HepG2 (cell line): ENCODE measurements at regions not wholly inside any gene's neighbourhood (a gene's known extent, or its start where the extent isn't known, plus 50 kb on each side); places are given as distances from the start of the nearest gene placed in this dataset.

Experiments
- ATAC-seq: fragments of 200-7000 bp; cut with Tn5 transposase; 3 replicates; pipeline ENCODE4 v1.9.1; 2020; ENCODE audit warnings: mild to moderate bottlenecking, moderate library complexity
- BruUV-seq: library from RNA; stranded (reverse); fragments of 400-500 nt; replicated peaks from 2 replicates; lab custom pipeline; 2021; lab: Mats Ljungman, UMichigan
- CTCF ChIA-PET: fragments of 300-600 bp; formaldehyde crosslinking; extraction: SDS; loops from one replicate; lab custom pipeline; 2021; ENCODE audit warnings: low total read pairs, inconsistent platforms, low intra/inter-chr PET ratio; lab: Yijun Ruan, JAX
- POLR2A ChIA-PET: fragments of 350-600 bp; sonication (Branson Sonifier 250); formaldehyde crosslinking; loops from one replicate; lab custom pipeline; 2020; ENCODE audit warnings: antibody characterized with exemption, inconsistent platforms; lab: Yijun Ruan, JAX
- DNase-seq: peaks from one replicate; pipeline ENCODE4 v3.0.0-alpha.2; 2015; ENCODE audit warnings: low spot score
- FAIRE-seq: peaks from 3 replicates; lab custom pipeline; 2011; peaks lifted over from hg19 to GRCh38; lab: Jason Lieb, UNC
- H2AFZ ChIP-seq: one replicate; pipeline ENCODE4 v1.6.1; 2011; ENCODE audit warnings: low read length, inconsistent platforms
- H3K27ac ChIP-seq: fragments of 300-600 bp; 3 replicates; pipeline ENCODE4 v1.8.0; 2011; ENCODE audit warnings: mixed run types, mild to moderate bottlenecking, mixed read lengths, low read length, inconsistent platforms; ENCODE audit not compliant: insufficient read depth; ENCODE audit errors: extremely low read length
- H3K27me3 ChIP-seq, 2 experiments: fragments of 200-600 bp in 1 of 2; 2 replicates in 1 of 2; 3 replicates in 1 of 2; pipeline versions ENCODE4 v1.6.0 to v1.8.0; 2011; ENCODE audit warnings: low read length in 2 of 2, mild to moderate bottlenecking in 2 of 2, moderate library complexity in 2 of 2, inconsistent platforms in 1 of 2; ENCODE audit not compliant: insufficient read depth in 2 of 2, control insufficient read depth in 1 of 2
- H3K36me3 ChIP-seq, 2 experiments: fragments of 200-600 bp in 1 of 2; replicated peaks in 1 of 2; 2 replicates in 1 of 2; 3 replicates in 1 of 2; pipeline versions ENCODE4 v1.5.1 to v1.8.0; 2011; ENCODE audit warnings: low read length in 2 of 2, inconsistent platforms in 1 of 2; ENCODE audit not compliant: insufficient read depth in 2 of 2, control insufficient read depth in 1 of 2
- H3K4me1 ChIP-seq: 2 replicates; pipeline ENCODE4 v1.5.1; 2012; ENCODE audit warnings: low read length, inconsistent platforms; ENCODE audit not compliant: insufficient read depth
- H3K4me2 ChIP-seq: 2 replicates; pipeline ENCODE4 v1.6.0; 2011; ENCODE audit warnings: low read depth, low read length, inconsistent platforms
- H3K4me3 ChIP-seq, 3 experiments: fragments of 200-600 bp in 1 of 3; sonication (generic), shearing (Covaris generic) in 1 of 3; replicated peaks in 1 of 3; 2 replicates each; pipeline ENCODE4 v1.5.1; 2011 to 2016; ENCODE audit warnings: low read length in 3 of 3, inconsistent platforms in 2 of 3, low read depth in 2 of 3, mild to moderate bottlenecking in 2 of 3, control low read depth in 1 of 3, mixed read lengths in 1 of 3; ENCODE audit not compliant: insufficient read depth in 1 of 3
- H3K79me2 ChIP-seq: one replicate; pipeline ENCODE4 v1.6.1; 2011; ENCODE audit warnings: low read length, inconsistent platforms; ENCODE audit not compliant: insufficient read depth
- H3K9ac ChIP-seq: 2 replicates; pipeline ENCODE4 v1.6.0; 2011; ENCODE audit warnings: mild to moderate bottlenecking, low read depth, low read length, inconsistent platforms; ENCODE audit not compliant: insufficient read depth
- H3K9me3 ChIP-seq: 2 replicates; pipeline ENCODE4 v1.5.1; 2012; ENCODE audit warnings: mild to moderate bottlenecking, low read length
- H4K20me1 ChIP-seq: 2 replicates; pipeline ENCODE4 v1.6.0; 2011; ENCODE audit warnings: inconsistent platforms, mild to moderate bottlenecking, low read length, moderate library complexity; ENCODE audit not compliant: insufficient read depth
- ESRRA ChIP-seq: sonication (generic); formaldehyde crosslinking; IDR thresholded peaks from 2 replicates; pipeline ENCODE4 v1.5.1; 2020; ENCODE audit warnings: mild to moderate bottlenecking, low read depth, missing genetic modification reagents
- GMEB2 ChIP-seq: IDR thresholded peaks from 2 replicates; pipeline ENCODE4 v1.6.1; 2016; ENCODE audit warnings: missing biosample characterization, missing genetic modification reagents, low read depth
- HNF1B ChIP-seq: sonication (generic); formaldehyde crosslinking; IDR thresholded peaks from 2 replicates; pipeline ENCODE4 v1.5.1; 2020; ENCODE audit warnings: mild to moderate bottlenecking, moderate library complexity, missing genetic modification reagents
- MATR3 ChIP-seq: sonication (generic); formaldehyde crosslinking; IDR thresholded peaks from 2 replicates; pipeline ENCODE4 v1.4.0; 2020; ENCODE audit warnings: missing genetic modification reagents
- POLR2AphosphoS2 ChIP-seq: IDR thresholded peaks from 2 replicates; pipeline ENCODE4 v1.6.1; 2011; ENCODE audit warnings: low read depth, low read length, improper control_type of control experiment
- ZFY ChIP-seq: sonication (generic); formaldehyde crosslinking; IDR thresholded peaks from 2 replicates; pipeline ENCODE4 v1.4.0; 2020; ENCODE audit warnings: missing genetic modification reagents
- ZKSCAN8 ChIP-seq: IDR thresholded peaks from 2 replicates; pipeline ENCODE4 v1.6.1; 2016; ENCODE audit warnings: borderline replicate concordance, missing genetic modification reagents, missing compliant biosample characterization
- ZNF207 ChIP-seq: fragments of 450-650 bp; IDR thresholded peaks from 2 replicates; pipeline ENCODE4 v1.6.1; 2016; ENCODE audit warnings: antibody characterized with exemption, borderline replicate concordance
- ZNF317 ChIP-seq: sonication (generic); formaldehyde crosslinking; IDR thresholded peaks from 2 replicates; pipeline ENCODE4 v1.5.0; 2020; ENCODE audit warnings: mild to moderate bottlenecking, missing genetic modification reagents
- ZNF704 ChIP-seq: sonication (generic); formaldehyde crosslinking; IDR thresholded peaks from 2 replicates; pipeline ENCODE4 v1.8.1; 2023; ENCODE audit warnings: mild to moderate bottlenecking, inconsistent platforms, moderate library complexity, missing genetic modification reagents, borderline replicate concordance
- WGBS: methylation state at CpG from one replicate; pipeline ENCODE4 v1.1.6; 2017; ENCODE audit warnings: low lambda C conversion rate; 5-methylcytosine and 5-hydroxymethylcytosine counted together
- in situ Hi-C: cut with HindIII; loops from 2 replicates; pipeline ENCODE4 v1.10.0; 2017; ENCODE audit warnings: low pct_unique_long_range_greater_than_20kb; ENCODE audit not compliant: extremely low pct_ligation_motif_present
- intact Hi-C: fragments of 100-400 bp; cut with micrococcal nuclease; formaldehyde crosslinking; loops from one replicate; pipeline ENCODE4 v1.10.0; 2022; ENCODE audit not compliant: unreplicated experiment
- TF ChIP-seq, protein P1 (sequence below): sonication (generic); formaldehyde crosslinking; IDR thresholded peaks from 2 replicates; pipeline ENCODE4 v1.4.0; 2020; ENCODE audit warnings: missing genetic modification reagents, mild to moderate bottlenecking, borderline replicate concordance

- BruUV-seq: no TSS peak
- Histone ChIP-seq H3K36me3 (no peaks in the 10 kb centered on the region), H3K4me1 (no peaks in the 10 kb centered on the region), H4K20me1 (no peaks in the 10 kb centered on the region), H3K9ac (no peak overlapping the region), H3K27me3 (no peaks in the 10 kb centered on the region), H3K9me3 (no peaks in the 10 kb centered on the region), H3K79me2 (no peaks in the 10 kb centered on the region), H3K4me3 (no peak overlapping the region), H2AFZ (no peak overlapping the region), H3K4me2 (no peak overlapping the region), H3K27ac (no peak overlapping the region)
- FAIRE-seq (no peak), DNase-seq (no peak), ATAC-seq (no peak)
- ChIA-PET POLR2A (no interaction called here), CTCF (no interaction called here)
- intact Hi-C loops: no loop called here
- 2% methylated on average over 4 of the region's 4 CpGs for WGBS
- in situ Hi-C loops: no loop called here
- TF ChIP-seq ZNF207 (no peak), ZKSCAN8 (CRISPR knock-in tag) (no peak), POLR2AphosphoS2 (no peak), ZNF704 (no peak)
These were observed 317.0 kb upstream of the TMPO start for GRCh38 chr12:98198261-98198982.

DNA sequence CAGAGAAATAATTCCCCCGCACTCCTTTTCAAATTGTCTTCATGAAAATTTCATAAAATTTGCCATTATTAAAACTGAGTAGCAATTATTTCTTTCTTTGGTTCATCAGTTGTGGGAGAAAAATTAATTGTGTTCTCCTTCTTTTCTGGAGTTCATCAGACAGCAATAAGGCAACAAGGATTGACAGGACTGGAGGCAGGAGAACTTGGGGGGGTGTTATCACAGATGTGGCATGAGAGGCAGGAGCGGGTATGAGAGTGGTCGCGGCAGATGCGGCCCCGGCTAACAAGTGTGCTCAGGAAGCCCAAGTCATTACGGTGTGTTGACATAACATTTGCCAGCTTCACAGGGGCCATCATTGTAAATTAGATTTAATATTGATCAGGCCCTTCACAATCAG, 306.6 kb upstream of the TMPO start:
- Histone ChIP-seq H4K20me1 (no peaks in the 10 kb centered on the region), H3K4me2 (no peak overlapping the region), H3K4me1 (no peaks in the 10 kb centered on the region), H3K4me3 (no peak overlapping the region), H3K9me3 (no peaks in the 10 kb centered on the region), H3K36me3 (no peaks in the 10 kb centered on the region), H3K27ac (no peak overlapping the region), H3K27me3 (no peaks in the 10 kb centered on the region), H2AFZ (no peak overlapping the region), H3K79me2 (no peaks in the 10 kb centered on the region), H3K9ac (no peak overlapping the region)
- WGBS: 88% methylated on average over 7 of the region's 7 CpGs
- intact Hi-C loops (no loop called here), in situ Hi-C loops (no loop called here)
- DNase-seq (no peak), FAIRE-seq (no peak), ATAC-seq (no peak)
- BruUV-seq: no TSS peak
- ChIA-PET CTCF (no interaction called here), POLR2A (no interaction called here)
- TF ChIP-seq ZNF317 (CRISPR knock-in tag): no peak
- no peak for TF ChIP-seq GMEB2 (CRISPR knock-in tag)
- TF ChIP-seq ESRRA (CRISPR knock-in tag): no peak
- TF ChIP-seq ZFY (CRISPR knock-in tag): no peak
- TF ChIP-seq, protein P1, sequence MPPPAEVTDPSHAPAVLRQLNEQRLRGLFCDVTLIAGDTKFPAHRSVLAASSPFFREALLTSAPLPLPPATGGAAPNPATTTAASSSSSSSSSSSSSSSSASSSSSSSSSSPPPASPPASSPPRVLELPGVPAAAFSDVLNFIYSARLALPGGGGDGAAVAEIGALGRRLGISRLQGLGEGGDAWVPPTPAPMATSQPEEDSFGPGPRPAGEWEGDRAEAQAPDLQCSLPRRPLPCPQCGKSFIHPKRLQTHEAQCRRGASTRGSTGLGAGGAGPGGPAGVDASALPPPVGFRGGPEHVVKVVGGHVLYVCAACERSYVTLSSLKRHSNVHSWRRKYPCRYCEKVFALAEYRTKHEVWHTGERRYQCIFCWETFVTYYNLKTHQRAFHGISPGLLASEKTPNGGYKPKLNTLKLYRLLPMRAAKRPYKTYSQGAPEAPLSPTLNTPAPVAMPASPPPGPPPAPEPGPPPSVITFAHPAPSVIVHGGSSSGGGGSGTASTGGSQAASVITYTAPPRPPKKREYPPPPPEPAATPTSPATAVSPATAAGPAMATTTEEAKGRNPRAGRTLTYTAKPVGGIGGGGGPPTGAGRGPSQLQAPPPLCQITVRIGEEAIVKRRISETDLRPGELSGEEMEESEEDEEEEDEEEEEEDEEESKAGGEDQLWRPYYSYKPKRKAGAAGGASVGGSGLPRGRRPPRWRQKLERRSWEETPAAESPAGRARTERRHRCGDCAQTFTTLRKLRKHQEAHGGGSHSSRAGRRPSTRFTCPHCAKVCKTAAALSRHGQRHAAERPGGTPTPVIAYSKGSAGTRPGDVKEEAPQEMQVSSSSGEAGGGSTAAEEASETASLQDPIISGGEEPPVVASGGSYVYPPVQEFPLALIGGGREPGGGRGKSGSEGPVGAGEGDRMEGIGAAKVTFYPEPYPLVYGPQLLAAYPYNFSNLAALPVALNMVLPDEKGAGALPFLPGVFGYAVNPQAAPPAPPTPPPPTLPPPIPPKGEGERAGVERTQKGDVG (CRISPR knock-in tag): no peak
- TF ChIP-seq HNF1B (CRISPR knock-in tag): no peak
- TF ChIP-seq MATR3: no peak
